ENCODE measurements at regions not wholly inside any gene's neighbourhood (a gene's known extent, or its start where the extent isn't known, plus 50 kb on each side); places are given as distances from the start of the nearest gene placed in this dataset.
A peak's percentile ranks its signal among the peaks of the same experiment; 100 is the strongest.
"Not testable (repeated sequence)": the region's sequence is repeated elsewhere in the genome, so short reads cannot be mapped to it uniquely, and the experiment has no call there.

- no peak for DNase-seq (ENCODE audit: low spot score)
These were observed 147.9 kb downstream of the TPBG start for GRCh38 chr6:82511546-82511945.

GRCh38 chr6:82517896-82518295 lies 154.3 kb downstream of the TPBG start:
- DNase-seq (ENCODE audit: low spot score) = not testable (repeated sequence)

GRCh38 chr6:82521369-82521768 lies 157.8 kb downstream of the TPBG start:
- DNase-seq (ENCODE audit: low spot score) = no peak

- no peak for DNase-seq (ENCODE audit: low spot score)
These were observed 158.2 kb downstream of the TPBG start for GRCh38 chr6:82521861-82522260.

- DNase-seq (ENCODE audit: low spot score) = no peak
These were observed 160.4 kb downstream of the TPBG start for GRCh38 chr6:82524031-82524430.

- no peak for DNase-seq (ENCODE audit: low spot score)
These were observed 162.3 kb downstream of the TPBG start for GRCh38 chr6:82525775-82526495.

- DNase-seq (ENCODE audit: low spot score) = not testable (repeated sequence)
These were observed 166.4 kb downstream of the TPBG start for GRCh38 chr6:82529960-82530460.

- DNase-seq (ENCODE audit: low spot score) = no peak
These were observed 171.3 kb downstream of the TPBG start for GRCh38 chr6:82534876-82535275.

GRCh38 chr6:82549480-82549879 lies 185.9 kb downstream of the TPBG start:
- DNase-seq (ENCODE audit: low spot score) = not testable (repeated sequence)

- DNase-seq (ENCODE audit: low spot score) = not testable (repeated sequence)
These were observed 187.7 kb downstream of the TPBG start for GRCh38 chr6:82551311-82551710.

GRCh38 chr6:82551831-82552230 lies 188.2 kb downstream of the TPBG start:
- DNase-seq (ENCODE audit: low spot score) = no peak

GRCh38 chr6:82553863-82554531 lies 190.4 kb downstream of the TPBG start:
- no peak for DNase-seq (ENCODE audit: low spot score)

- DNase-seq (ENCODE audit: low spot score) = no peak
These were observed 191.0 kb downstream of the TPBG start for GRCh38 chr6:82554666-82555065.

GRCh38 chr6:82555801-82556200 lies 192.2 kb downstream of the TPBG start:
- DNase-seq (ENCODE audit: low spot score) = no peak

- DNase-seq (ENCODE audit: low spot score) = not testable (repeated sequence)
These were observed 194.9 kb downstream of the TPBG start for GRCh38 chr6:82558531-82558930.

- no peak for DNase-seq (ENCODE audit: low spot score)
These were observed 204.0 kb downstream of the TPBG start for GRCh38 chr6:82567621-82568020.

- DNase-seq (ENCODE audit: low spot score) = no peak
These were observed 204.8 kb downstream of the TPBG start for GRCh38 chr6:82568290-82568993.

- no peak for DNase-seq (ENCODE audit: low spot score)
These were observed 205.4 kb downstream of the TPBG start for GRCh38 chr6:82569022-82569421.

- no peak for DNase-seq (ENCODE audit: low spot score)
These were observed 206.5 kb downstream of the TPBG start for GRCh38 chr6:82570083-82570482.

- peak; percentile 25 for DNase-seq (ENCODE audit: low spot score)
These were observed 207.8 kb downstream of the TPBG start for GRCh38 chr6:82571455-82571854.

GRCh38 chr6:82573254-82573972 lies 209.8 kb downstream of the TPBG start:
- no peak for DNase-seq (ENCODE audit: low spot score)

GRCh38 chr6:82576284-82576683 lies 212.7 kb downstream of the TPBG start:
- no peak for DNase-seq (ENCODE audit: low spot score)

Measured in Ammon's horn (tissue), 1 donor.